ENCODE measurements at regions not wholly inside any gene's neighbourhood (a gene's known extent, or its start where the extent isn't known, plus 50 kb on each side); places are given as distances from the start of the nearest gene placed in this dataset.
"Not testable (repeated sequence)": the region's sequence is repeated elsewhere in the genome, so short reads cannot be mapped to it uniquely, and the experiment has no call there.

- not testable (repeated sequence) for DNase-seq
Observed at GRCh38 chr2:128671981-128672757, 353.5 kb upstream of the HS6ST1 start.

- not testable (repeated sequence) for DNase-seq
Observed at GRCh38 chr2:128679680-128680079, 361.0 kb upstream of the HS6ST1 start.

- no peak for DNase-seq
Observed at GRCh38 chr2:128681507-128681906, 362.8 kb upstream of the HS6ST1 start.

- no peak for DNase-seq
Observed at GRCh38 chr2:128682266-128682665, 363.6 kb upstream of the HS6ST1 start.

GRCh38 chr2:128682729-128683284, 364.1 kb upstream of the HS6ST1 start:
- DNase-seq: no peak

- no peak for DNase-seq
Observed at GRCh38 chr2:128684523-128684922, 365.9 kb upstream of the HS6ST1 start.

- DNase-seq: no peak
Observed at GRCh38 chr2:128685841-128686496, 367.3 kb upstream of the HS6ST1 start.

GRCh38 chr2:128686497-128686859, 367.8 kb upstream of the HS6ST1 start:
- no peak for DNase-seq

GRCh38 chr2:128686881-128687555, 368.4 kb upstream of the HS6ST1 start:
- no peak for DNase-seq

GRCh38 chr2:128687565-128687964, 368.9 kb upstream of the HS6ST1 start:
- no peak for DNase-seq

GRCh38 chr2:128689971-128690370, 371.3 kb upstream of the HS6ST1 start:
- no peak for DNase-seq

GRCh38 chr2:128690431-128690830, 371.8 kb upstream of the HS6ST1 start:
- no peak for DNase-seq

- no peak for DNase-seq
Observed at GRCh38 chr2:128690869-128691268, 372.2 kb upstream of the HS6ST1 start.

- DNase-seq: no peak
Observed at GRCh38 chr2:128691526-128691925, 372.9 kb upstream of the HS6ST1 start.

- DNase-seq: no peak
Observed at GRCh38 chr2:128692895-128693742, 374.5 kb upstream of the HS6ST1 start.

- DNase-seq: no peak
Observed at GRCh38 chr2:128693743-128694029, 375.0 kb upstream of the HS6ST1 start.

- no peak for DNase-seq
Observed at GRCh38 chr2:128695646-128696220, 377.1 kb upstream of the HS6ST1 start.

GRCh38 chr2:128696421-128696820, 377.8 kb upstream of the HS6ST1 start:
- no peak for DNase-seq

- DNase-seq: no peak
Observed at GRCh38 chr2:128701418-128701817, 382.8 kb upstream of the HS6ST1 start.

- no peak for DNase-seq
Observed at GRCh38 chr2:128702616-128703015, 383.9 kb upstream of the HS6ST1 start.

- DNase-seq: no peak
Observed at GRCh38 chr2:128708106-128708816, 389.6 kb upstream of the HS6ST1 start.

GRCh38 chr2:128710242-128710641, 391.6 kb upstream of the HS6ST1 start:
- no peak for DNase-seq
